ENCODE measurements at regions not wholly inside any gene's neighbourhood (a gene's known extent, or its start where the extent isn't known, plus 50 kb on each side); places are given as distances from the start of the nearest gene placed in this dataset.

DNA sequence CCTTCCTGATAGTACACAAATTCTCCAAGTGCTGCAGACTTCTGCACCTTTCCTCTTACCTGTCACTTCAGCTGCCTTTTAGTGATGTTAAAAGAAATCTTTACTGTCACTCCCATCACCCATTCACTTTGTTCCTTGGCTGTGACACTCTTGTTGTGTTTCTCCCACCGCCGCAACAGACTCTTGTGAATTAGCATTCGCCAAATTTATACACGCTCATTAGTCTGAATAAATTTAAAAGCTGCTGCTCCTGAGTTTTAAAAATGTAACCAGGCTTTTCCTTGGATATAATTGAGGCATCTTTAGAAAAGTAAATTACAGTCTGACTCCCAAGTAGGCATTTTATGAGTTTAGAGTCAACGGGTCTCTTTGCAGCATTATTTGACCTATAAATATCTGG is 1197.9 kb downstream of the BCL11B start:
- no peak for DNase-seq

- DNase-seq = no peak
Observed at GRCh38 chr14:98077176-98077575, 1194.8 kb downstream of the BCL11B start.

- no peak for DNase-seq
Observed at GRCh38 chr14:98082833-98083232, 1189.2 kb downstream of the BCL11B start.

GRCh38 chr14:98085751-98086150 is 1186.2 kb downstream of the BCL11B start:
- no peak for DNase-seq

DNA sequence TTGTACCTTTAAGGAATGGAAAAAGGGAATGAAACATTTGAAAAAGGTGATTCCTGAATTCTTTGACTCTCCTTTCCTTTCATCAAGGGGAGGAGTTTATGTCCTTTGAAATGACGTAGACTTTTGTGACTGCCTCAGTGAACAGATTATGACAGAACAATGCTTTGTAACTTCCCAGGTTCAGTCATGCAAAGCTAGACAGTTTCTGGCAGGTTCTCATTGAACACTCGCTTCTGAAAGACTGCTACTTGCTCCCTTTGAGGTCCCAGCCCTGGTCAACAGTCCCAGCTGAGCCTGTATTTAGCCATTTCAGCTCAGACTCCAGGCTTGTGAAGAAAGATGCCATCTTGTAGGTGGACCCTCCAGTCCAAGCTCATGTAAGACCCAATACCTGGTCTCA is 1178.9 kb downstream of the BCL11B start:
- no peak for DNase-seq

GRCh38 chr14:98099527-98099926 is 1172.5 kb downstream of the BCL11B start:
- no peak for DNase-seq

DNA sequence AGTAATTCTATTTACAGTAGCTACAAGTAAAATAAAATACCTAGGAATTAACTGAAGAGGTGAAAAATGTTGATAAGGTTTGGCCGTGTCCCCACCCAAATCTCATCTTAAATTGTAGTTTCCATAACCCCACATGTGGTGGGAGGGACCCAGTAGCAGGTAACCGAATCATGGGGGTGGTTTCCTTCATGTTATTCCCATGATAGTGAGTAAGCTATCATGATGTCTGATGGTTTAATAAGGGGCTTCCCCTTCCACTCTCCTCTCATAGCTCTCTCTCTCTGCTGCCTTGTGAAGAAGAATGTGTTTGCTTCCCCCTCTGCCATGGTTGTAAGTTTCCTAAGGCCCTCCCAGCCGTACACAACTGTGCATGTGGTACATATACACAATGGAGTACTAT is 1170.7 kb downstream of the BCL11B start:
- peak in 1 of 2 donors; percentile 26 for DNase-seq

DNA sequence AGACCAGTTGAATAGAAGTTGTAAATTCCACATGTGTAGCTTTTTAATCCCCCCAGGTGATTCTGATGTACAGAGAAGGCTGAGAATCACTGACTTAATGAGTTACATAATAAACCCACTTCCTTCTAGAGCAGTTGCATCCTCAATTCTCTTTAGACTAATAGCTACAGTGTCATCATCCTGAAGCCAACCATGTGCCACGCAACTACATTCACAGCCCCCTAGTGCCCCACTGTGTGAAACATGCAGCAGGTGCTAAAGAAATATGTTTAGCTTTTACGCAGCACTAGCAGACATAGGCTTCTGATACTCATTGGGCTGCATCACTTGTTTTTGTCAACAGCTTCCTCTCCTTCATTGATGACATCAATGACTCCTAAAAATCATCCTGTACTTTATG is 1168.3 kb downstream of the BCL11B start:
- DNase-seq = no peak

- no peak for DNase-seq
Observed at GRCh38 chr14:98109326-98109725, 1162.7 kb downstream of the BCL11B start.

- no peak for DNase-seq
Observed at GRCh38 chr14:98112194-98112780, 1159.7 kb downstream of the BCL11B start.

- no peak for DNase-seq
Observed at GRCh38 chr14:98114122-98114895, 1157.7 kb downstream of the BCL11B start.

DNA sequence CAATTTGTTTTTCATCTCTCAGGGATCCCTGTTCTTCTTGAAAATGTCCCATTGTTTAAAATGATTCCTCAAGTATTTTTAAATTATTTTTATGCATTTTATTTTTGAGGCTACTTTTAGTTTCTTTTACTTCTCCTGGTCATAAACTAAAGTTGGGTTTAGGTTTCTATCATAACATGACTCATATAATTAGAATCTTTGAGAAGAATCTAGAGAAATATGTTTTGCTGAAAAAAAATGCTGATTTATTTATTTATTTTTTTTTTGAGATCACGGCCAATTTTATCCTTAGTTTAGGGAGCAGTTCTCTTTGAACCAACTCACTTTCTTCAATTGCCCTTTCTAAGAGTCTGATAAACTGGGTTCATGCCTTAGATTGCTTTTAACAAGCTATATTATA is 1157.1 kb downstream of the BCL11B start:
- no peak for DNase-seq

DNA sequence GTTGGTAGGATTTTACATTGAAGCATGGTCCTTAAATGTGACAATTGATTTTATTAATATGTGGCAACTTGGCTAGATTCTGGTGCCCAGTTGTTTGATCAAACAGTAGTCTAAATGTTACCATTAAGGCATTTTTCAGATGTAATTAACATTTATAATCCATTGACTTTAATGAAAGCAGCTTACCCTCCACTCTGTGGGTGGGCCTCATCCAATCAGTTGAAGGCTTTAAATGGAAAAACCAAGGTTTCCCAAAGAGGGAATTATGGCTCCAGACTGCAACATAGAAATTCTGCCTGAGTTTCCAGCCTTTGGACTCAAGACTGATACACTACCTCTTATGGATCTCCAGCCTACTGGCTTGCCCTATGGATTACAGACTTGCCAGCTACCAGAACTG is 1153.2 kb downstream of the BCL11B start:
- no peak for DNase-seq

DNA sequence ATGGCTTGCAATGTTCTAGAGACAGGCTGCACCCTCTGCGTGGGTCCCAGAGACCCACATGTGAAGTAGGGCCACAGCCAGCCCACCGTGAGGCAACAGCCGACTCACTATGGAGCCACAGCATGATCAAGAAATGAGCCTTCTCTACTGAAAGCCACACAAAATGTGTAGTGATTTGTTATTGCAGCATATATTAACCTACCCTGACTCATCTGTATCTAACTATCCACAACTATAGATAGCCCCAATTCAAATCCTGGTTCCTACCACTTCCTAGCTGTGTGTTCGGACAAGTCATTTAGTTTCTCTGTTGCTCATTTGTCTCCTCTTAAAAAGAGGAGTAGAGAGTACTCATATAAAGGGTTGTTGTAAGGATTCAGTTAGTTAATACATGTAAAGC is 1152.3 kb downstream of the BCL11B start:
- DNase-seq = no peak

DNA sequence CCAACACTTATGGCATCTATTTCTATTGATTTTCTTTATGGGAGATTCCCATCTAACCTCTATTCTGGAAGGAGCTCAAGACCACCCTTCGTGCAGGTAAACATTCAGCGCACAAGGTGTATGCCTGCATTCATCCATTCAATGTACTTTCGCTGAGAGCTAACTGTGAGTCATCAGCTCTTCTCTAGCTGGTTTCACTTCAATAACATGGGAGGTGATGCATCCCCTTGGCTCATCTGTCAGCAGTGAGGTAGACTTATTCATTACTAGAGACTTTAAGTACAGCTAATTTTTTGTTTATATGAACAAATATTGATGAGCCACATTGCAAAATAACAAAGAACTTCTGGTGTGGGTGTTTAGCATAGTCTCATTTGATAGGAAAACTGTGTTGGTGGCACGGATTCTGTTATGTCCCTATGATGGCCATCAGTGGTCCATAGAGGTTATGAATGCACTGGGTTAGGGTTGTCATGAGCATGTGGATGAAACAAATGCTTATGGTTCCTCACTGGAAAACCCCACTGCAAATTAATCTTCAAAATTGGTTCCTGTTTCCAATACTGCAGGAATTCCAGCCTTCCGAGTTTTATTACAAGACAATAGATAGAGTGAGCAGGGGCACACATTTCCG is 1151.0 kb downstream of the BCL11B start:
- DNase-seq = no peak

DNA sequence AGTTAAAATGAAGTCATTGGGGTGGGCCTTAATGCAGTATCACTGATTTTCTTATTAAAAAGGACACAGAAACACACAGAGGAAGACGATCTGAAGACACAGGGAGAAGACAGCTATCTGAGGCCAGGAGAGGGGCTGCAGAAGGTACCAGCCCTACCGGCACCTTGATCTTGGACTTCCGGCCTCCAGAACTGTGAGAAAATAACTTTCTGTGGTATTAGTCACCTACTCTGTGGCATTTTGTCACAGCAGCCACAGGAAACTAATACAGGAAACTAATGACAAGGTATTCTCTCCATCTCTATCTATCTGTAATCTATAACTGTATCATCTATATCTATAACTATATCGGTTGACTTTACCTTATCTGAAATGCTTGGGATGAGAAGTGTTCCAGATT is 1149.5 kb downstream of the BCL11B start:
- DNase-seq = no peak

DNA sequence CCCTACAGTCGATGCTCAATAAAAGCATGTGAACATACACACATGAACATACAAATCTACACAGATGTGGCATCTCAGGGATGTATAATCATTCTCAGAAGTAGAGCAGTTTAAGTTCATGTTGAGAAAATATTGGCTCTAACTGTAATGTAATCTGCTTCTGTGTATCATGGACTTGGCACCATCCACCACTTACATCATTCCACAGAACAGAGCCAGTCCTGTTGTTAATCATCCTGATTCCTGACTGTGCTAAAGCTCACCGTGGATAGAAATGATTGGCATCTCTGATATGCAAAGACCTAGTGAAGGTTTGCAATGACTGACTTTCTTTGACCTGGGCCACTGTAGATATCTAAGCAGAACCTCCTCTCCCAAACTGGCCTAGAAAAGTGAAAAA is 1141.3 kb downstream of the BCL11B start:
- DNase-seq = no peak

- DNase-seq = no peak
Observed at GRCh38 chr14:98131406-98131805, 1140.6 kb downstream of the BCL11B start.

GRCh38 chr14:98133806-98134205 is 1138.2 kb downstream of the BCL11B start:
- DNase-seq = no peak

- peak; percentile 28 to 33 for DNase-seq
Observed at GRCh38 chr14:98136012-98136789, 1135.8 kb downstream of the BCL11B start.

DNA sequence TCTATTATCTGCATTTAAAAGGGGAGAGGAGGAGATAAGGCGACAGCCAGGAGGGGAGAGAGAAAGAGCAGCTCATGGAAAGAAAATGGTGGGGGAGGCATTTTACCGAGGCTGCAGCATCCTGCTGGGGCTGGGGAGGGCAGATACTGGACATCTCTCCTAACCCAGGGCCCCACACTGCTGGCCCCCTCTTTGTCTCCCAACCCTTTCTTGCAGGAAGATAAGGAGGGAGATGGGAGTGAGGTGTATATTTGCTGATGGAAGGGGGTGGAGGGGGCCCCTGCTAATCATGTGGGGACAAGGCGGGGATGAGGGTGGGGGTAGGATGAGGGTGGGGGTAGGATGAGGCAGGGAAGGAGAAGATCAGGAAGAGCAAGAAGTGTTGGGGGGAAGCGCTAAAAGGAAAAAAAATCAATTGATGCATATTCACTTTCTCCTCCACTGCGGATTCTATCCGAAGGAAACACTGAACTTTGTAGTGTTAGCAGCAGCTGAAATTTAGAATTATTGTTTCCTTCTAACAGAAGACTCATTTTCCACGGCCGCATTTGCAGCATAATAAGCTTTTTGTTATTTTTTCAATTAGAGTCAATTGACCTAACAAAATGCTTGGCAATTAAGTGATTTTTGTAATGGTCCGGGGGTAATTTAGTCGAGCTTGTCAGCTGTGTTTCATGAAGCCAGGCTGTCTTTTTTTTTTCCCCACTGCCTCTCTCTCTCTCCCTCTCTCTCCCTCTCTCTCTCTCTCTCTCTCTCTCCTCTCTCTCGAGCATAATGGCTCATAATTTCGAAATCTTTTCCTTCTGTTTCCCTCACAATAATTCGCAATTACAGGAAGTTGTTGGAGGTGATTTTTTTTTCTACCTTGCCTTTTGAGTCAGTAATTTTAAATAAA is 1134.6 kb downstream of the BCL11B start:
- DNase-seq = no peak

DNA sequence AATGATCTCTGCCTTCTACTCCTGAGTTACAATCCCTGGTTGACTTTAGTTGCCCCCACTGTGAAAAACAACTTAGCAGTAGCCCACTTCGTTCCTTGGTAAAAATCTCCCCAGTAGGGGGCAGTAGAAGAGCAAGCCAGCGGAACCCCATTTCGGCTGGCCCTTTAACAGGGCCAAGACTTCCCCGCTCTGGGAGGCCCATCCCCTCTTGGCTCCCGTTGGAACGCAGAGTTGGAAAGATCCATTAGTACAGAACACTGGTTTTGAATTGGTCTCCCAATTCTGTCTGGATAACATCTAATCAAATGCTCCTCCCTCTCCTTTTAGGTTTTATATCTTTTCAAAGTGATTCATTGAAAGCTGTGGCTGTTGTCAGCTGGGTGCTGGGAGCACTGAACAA is 1133.3 kb downstream of the BCL11B start:
- peak; percentile 59 to 72 for DNase-seq
